GM19467 (cell line): ENCODE measurements at regions not wholly inside any gene's neighbourhood (a gene's known extent, or its start where the extent isn't known, plus 50 kb on each side); places are given as distances from the start of the nearest gene placed in this dataset.

Experiments
- ATAC-seq: cut with Tn5 transposase; IDR thresholded peaks from one replicate; pipeline ENCODE4 v1.9.1; 2021; ENCODE audit warnings: mild to moderate bottlenecking, moderate library complexity; ENCODE audit not compliant: unreplicated experiment

DNA sequence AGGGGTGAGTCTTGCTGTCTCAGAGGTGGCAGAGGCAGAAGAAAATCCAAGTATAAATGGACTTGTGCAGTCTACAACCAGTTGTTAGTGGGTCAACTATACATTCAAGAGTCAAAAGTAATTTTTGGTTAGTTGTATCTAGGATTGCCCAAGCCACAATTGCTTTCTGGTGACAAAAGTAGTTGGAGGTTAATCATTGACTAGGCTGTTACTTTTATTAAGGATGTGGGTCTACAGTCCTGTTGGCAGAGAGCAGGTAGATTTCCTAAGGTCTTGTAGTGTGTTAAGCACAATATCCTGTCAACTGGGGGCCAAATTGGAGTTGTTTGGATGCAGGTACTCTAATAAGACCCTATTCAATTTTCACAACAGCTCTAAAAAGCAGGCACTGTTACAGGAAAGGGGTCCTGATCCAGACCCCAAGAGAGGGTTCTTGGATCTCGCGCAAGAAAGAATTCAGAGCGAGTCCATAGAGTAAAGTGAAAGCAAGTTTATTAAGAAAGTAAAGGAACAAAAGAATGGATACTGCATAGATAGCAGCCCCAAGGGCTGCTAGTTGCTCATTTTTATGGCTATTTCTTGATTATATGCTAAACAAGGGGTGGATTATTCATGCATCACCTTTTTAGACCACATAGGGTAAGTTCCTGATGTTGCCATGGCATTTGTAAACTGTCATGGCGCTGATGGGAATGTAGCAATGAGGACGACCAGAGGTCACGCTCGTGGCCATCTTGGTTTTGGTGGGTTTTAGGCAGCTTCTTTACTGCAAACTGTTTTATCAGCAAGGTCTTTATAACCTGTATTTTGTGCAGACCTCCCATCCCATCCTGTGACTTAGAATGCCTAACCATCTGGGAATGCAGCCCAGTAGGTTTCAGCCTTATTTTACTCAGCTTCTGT lies 232.6 kb upstream of the SRRM4 start:
- no peak for ATAC-seq

DNA sequence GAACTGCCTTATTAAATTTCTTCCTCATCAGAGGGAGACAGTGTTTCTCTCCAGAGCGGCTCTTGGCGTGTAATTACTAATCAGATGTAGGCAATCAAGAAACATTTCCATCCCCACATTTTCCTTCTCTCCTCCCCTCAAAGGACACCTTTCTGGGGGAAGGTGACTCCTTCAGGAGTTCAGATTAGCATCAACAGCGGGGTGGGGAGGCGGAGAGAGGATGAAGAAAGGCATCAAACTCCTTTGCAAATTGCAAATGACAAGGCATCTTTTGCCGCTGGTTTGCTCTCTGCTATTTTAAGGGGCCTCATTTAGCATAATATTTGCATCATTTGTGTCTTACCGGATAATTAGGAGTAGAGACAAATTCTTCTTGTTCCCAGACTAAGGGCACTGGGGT lies 231.7 kb upstream of the SRRM4 start:
- no peak for ATAC-seq

DNA sequence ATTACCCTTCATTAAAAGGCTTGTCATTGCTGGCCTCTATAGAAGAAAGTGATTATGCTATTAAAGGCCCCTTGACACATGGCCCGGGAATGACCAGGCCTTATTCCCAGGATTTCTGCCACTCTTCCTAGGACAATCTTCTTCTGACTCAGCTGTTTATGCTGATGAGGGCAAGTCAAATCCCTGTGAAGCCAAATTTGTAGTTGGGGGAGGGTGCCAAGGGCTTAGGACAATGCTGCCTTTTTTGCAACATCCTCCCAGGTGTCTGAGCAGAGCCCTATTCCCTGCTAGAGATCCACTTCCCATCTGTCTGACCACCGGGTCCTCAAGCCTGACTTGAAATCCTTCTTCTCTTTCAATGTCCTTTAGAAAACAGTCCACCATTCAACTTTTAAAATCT lies 230.7 kb upstream of the SRRM4 start:
- no peak for ATAC-seq

DNA sequence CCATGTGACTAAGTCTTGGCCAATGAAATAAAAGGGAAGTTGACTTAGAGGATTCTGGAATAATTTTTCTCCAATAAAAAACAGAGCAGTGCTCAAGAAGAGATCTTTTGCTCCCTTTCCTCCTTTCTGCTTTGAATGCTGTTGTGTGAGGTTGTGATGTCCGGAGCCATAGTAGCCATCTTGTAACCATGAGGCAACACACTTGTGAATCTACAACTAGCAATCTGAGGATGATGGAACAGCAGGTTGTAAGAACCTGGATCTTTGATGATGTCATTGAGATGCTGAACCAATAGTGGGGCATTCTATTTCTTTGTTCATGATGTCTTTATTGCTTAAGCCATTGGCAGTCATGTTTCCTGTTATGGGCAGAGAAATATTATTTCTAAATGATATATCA lies 230.0 kb upstream of the SRRM4 start:
- no peak for ATAC-seq

DNA sequence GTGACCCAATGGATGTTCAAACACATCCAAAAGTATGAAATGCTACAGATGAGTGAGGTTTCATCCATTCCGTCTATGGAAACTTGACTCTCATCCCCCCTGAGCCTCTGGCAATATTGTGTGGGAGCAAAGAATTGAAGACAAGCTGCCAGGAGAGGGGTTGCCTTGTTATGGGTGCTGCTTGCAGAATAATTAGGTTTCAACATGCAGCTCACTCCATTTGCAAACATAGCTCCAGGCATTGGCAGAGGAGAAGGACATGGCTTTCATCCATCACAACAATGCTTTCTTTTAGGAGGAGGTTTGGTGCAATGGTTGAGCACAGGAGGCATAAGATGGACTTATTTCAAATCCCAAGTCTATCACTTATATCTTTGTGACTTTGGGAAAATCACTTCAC lies 220.7 kb upstream of the SRRM4 start:
- ATAC-seq: no peak

DNA sequence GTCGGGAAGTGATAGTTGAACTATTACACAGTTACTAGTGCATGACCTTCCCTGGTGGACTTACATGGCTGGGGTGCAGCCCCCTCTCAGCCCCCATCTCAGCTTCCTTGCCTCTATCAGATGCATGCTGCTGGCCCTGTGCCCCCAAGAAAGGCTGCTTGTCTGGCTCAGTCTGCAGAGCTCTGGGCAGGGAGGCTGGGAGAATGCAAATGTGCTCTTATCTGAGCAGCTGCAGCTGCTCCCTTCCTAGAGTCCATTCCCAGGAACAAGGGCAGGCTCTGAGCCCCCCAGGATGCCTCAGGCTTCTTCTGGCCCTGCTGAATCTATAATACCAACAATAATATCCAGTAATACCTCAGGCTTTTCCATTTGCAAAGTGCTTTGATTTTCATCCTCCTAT lies 218.1 kb upstream of the SRRM4 start:
- no peak for ATAC-seq

DNA sequence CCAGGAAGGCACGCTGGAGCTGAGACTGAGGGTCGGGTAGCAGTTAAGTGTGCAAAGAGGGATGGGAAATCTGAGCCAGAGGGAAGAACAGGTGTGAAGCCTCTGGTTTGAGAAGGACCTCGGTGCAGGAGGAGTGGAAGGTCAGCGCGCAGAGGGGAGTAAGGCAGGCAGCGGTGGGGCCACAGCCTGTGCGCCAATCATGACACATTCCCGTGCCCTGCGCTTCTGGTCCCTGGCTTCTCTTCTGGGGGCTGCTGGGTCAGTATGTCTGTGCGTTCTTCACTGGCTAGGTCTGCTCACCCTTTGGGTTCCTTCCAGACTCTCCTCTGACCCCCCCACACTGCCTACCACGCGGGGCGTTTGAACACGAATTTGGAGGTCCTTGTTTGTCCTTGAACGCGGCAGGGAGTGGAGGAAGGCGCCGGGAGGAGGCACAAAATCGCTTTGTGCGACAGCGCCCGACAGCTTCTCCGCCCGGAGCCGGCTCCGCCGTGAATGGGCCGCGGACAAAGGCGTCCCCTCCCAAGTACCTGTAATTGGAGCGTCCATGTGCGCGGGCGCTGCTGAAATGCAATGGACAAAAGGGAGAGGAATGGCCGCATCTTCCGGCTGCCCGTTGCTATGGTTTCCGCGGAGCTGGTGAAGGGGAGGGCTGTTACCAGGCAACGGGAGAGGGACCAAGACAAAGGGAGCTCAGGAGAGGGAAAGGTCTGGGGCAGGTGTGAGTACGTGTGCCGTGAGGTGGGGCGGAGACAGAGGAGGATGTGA lies 207.2 kb upstream of the SRRM4 start:
- no peak for ATAC-seq

DNA sequence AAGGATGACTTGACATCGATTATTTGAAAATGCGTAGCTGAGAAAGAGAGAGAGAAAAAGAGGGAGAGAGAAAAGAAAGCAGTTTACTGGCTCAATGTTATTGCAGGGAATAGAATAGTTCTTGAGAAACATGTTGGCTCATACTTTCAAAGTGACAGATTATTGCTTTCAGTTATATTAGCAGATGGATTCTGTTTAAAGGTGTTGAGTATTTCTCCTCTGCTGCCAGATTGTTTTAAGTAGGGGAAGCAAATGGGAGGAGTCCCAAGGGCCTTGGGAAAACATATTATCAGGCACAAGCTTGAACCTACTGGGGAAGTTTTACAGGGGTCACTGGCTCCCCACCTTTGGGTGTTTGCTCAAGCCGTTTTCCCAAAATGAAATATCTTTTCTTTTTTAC lies 203.8 kb upstream of the SRRM4 start:
- no peak for ATAC-seq

DNA sequence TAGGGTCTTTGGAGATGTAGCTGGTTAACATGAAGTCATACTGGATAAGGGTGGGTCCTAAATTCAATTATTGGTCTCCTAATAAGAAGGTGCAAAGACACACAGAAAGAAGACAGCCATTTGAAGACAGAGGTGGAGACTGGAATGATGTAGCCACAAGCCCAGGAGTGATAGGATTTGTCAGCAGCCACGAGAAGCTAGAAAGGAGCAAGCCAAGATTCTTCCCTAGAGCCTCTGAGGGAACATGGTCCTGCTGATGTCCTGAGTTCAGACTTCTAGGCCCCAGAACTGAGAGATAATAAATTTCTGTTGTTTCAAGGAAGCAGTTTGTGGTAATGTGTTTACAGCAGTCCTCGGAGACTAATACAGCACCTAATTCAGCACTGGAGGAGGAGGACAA lies 203.3 kb upstream of the SRRM4 start:
- ATAC-seq: no peak

DNA sequence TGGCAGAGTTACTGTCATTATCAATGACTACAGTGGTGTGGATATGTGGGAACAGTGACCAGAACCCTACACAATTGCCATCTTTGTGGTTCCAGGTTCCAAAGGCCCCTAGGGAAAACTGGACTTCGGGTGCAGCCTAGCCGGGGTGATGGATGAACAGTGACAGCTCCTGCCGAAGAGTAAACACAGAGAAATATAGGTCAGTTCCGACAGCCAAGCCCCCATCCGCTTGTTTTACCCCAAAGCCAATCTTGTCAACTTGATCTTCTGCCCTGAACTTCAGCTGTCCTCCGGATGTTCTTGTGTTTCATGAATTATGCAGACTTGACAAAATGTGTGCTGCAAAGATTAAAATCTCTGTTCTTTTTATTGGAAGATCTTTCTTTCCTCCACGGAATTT lies 200.4 kb upstream of the SRRM4 start:
- no peak for ATAC-seq

DNA sequence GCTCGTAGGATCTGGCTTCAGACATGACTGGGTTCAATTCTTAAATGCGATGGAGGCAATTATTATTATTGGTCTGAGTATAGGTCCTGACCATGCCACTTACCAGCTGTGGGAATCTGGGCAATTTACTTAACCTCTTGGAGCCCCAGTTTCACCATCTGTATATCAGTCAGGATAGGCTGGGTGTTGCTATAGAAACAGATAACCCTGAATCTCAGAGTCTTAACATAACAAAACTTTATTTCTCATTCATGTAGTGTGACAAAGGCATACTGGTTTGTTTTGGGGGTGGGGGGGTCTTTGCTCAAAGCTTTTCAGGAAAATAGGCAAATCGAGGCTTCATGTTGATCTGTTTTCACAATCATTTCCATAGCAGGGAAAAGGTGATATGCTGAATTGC lies 199.6 kb upstream of the SRRM4 start:
- ATAC-seq: no peak

DNA sequence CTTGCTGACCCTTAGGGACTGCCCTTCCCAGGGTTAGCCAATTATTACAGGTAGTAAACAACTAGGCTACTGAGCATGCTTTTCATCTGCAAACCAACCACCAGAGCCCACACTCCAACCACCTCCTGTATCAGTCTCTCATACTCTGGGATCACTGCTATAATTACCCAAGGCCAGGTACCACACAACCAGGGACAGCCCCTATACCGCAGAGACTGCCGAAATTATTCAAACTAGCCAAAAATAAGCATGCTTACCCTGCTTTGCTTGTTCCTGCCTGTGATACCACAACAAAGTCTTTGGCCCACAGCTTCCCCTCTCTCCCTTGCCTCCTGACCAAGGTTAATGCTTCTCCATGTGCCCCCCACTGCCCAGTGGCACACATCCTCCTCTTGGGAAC lies 197.6 kb upstream of the SRRM4 start:
- no peak for ATAC-seq

DNA sequence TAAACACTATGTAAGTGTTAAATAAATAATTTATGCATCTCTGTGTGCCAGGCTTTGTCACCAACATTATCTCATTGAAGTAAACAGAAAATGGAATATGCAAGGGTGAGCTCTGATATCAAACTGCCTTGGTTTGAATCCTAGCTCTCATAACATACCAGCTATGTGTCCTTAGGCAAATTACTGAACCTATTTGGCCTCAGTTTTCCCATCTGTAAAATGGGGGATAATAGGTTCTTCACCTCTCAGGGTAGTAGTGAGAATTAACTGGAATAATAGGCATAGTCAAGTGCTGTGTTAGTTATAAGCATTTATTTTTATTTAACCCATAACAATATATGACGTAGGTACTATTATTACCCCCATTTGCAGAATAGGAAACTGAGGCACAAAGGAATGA lies 190.8 kb upstream of the SRRM4 start:
- ATAC-seq: no peak

DNA sequence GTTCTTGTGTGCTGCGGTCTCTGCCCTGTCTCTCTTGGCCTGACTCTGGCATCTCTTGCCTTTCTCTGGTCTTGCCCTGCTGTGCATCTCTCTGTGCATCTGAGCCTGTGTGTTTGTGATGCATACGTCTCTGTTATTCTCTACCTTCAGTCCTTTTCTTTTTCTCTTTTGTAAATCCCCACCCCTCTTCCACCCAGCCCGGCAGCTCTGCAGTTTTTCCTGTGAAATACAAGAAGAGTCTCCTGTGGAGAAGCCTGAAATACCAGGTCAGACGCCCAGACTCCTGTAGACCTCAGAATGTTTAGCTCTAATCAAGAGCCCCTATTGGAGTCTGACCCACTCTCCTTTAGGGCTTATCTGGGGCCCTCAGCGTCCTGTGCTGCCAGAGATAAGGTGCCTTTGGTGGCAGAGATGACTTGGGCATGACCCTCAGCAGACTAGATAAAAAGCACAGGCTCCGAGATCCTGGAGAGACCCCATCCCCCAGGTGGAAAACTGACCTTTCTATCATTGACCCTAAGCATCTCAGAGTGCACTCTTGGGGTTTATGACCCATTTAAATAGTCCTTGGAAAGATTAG lies 167.5 kb upstream of the SRRM4 start:
- no peak for ATAC-seq

DNA sequence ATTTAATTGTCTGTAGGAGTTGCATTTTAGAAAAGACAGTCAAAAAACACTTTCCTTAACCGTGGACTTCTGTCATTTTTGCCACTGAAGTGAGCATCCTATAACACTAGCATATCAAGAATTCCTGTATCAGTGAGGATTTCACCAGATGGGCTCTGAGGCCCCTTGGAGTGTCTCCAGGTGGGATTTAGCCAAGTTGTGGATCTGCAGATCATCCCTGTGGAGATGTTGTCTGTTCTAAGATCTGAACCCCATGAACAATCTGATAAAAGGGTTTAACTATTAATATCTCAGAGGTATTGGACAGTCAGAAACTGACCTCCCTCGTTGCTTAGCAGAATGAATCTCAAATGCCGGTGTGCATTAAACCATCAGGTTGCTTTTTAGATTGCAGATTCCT lies 165.0 kb upstream of the SRRM4 start:
- ATAC-seq: no peak

DNA sequence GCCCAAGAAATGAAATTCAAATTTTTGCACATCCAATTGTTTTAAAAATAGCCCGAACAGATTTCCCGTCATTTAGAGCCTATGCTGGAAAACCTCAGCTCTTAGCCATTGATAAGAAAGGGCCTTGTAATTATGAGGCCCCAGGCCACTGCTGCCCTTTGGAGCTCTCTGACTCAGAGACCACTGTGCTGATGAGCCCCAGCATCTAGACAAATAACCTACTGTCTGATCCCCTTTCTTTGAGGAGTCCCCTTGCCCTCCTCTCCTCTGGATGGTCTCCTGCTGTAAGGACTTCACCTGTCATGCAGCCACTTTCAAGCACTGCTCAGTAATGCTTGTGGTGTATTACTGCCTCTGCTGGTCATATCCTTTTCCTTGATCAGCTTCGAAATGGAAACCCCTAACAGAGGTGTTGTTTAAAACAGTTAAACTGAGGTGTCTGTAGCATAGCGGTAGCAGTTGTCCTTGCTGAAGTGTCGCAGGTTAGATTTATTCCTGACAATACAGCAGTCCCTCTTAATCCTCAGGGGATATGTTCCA lies 159.9 kb upstream of the SRRM4 start:
- no peak for ATAC-seq

DNA sequence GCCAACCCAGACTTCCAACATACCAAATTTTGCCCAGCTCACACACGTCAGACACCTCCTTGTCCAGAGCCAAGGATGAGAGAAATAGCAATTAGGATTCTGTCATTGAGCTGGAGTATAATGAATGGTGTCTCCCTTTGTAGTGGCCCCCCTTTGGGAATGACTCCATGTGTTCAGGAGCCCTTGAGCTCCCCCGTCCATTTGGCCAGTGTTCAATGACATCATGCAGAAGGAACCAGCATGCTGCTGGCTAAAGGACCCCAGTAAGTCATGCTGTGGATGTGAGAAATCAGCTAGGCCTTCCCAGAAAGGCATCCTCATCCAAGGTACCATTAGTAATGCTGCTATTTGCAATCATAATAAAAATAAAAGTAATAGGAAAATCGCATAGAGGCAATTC lies 158.8 kb upstream of the SRRM4 start:
- ATAC-seq: no peak

DNA sequence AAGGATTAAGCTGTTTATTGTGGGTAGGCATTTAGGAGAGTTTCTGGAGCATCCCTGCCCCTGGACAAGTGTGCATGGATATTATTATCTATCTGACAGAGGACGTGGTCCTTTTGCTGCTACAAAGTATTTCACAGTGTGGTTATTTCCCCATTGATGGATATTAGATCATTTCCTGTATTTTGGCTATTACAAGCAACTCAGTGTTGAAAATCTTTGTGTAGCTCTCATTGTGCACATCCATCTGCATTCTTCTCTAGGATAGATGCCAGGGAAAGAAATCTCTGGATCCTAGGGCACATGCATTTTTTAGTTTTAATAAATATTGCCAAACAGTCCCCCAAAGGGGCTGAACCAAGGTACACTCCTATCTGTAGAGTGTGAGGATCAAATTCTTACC lies 154.3 kb upstream of the SRRM4 start:
- ATAC-seq: no peak

DNA sequence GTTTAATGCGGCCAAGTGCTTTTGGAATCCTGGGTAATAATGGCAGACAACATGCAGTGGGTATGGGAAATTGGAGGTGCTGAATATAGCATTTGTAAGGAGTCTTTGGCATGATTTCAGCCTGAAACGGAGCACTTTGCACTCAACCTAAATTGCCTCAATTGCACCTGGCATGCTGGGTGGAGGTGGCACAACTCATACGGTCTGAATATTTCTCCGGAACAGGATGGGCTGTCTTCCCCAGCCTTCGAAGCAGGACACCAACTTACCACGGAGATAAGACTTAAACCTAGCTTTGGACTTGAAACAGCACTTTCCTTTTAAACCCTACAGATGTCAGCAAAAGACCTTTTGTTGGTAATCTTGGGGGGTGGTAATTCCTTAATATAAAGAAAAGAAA lies 153.7 kb upstream of the SRRM4 start:
- no peak for ATAC-seq

DNA sequence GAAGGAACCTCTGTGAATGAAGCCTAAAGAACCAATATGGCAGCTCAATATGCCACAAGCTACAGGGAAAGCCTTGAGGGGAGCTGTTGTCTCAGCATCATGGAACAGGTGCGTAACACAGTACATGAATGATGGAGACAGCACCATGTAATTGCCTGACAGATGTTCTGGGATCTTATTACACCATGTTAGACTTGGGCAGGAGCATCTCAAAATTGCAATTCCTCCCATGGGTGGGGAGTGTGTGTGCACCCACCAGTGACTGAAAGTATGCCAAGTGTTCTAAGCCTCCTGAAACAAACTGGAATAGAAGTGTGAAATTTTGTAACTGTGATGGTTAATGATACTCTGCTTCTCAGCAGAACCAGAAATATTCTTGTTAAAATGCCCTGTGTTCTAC lies 151.0 kb upstream of the SRRM4 start:
- no peak for ATAC-seq

DNA sequence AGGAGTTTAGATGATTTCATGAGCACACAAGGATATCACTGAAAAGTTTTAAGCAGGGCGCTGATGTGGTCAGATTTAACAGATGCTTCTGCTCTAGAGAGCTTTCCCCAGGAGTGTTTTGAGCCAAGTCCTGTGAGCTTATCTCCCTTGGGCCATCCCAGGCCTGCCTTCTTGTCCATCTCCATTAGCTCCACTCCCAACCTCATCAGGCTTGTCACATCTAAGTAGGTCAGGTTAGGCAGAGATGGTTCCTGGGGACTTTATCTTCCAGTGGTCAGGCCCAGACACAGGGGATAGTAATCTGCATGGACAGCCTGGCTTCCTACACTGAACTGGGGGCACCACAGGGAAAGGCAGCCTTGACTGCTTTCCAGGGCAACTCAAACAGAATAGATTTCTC lies 145.4 kb upstream of the SRRM4 start:
- no peak for ATAC-seq

DNA sequence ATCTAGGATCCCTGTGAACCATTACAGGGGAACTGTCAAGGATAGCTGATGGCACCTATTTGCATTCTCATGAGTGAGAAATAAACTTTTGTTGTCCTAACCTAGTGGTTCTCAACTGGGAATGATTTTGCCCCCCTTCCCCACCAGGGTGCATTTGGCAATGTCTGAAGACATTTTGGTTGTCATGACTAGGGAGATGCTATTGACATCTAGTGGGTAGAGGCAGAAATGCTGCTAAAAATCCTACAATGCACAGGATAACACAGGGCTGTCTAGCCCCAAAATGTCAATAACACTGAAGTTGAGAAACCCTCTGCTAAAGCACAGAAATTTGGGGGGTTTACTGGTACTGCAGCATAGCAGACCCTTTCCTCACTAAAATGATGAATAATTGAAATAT lies 140.9 kb upstream of the SRRM4 start:
- no peak for ATAC-seq
